CD4-positive, alpha-beta T cell treated with Interleukin-6 for 4 hours (primary cell): ENCODE measurements at regions not wholly inside any gene's neighbourhood (a gene's known extent, or its start where the extent isn't known, plus 50 kb on each side); places are given as distances from the start of the nearest gene placed in this dataset.

ENCODE experiments used
- DNase-seq: peaks from one replicate; pipeline ENCODE4 v3.0.0-alpha.2; 2020; ENCODE audit warnings: mixed read lengths

DNA sequence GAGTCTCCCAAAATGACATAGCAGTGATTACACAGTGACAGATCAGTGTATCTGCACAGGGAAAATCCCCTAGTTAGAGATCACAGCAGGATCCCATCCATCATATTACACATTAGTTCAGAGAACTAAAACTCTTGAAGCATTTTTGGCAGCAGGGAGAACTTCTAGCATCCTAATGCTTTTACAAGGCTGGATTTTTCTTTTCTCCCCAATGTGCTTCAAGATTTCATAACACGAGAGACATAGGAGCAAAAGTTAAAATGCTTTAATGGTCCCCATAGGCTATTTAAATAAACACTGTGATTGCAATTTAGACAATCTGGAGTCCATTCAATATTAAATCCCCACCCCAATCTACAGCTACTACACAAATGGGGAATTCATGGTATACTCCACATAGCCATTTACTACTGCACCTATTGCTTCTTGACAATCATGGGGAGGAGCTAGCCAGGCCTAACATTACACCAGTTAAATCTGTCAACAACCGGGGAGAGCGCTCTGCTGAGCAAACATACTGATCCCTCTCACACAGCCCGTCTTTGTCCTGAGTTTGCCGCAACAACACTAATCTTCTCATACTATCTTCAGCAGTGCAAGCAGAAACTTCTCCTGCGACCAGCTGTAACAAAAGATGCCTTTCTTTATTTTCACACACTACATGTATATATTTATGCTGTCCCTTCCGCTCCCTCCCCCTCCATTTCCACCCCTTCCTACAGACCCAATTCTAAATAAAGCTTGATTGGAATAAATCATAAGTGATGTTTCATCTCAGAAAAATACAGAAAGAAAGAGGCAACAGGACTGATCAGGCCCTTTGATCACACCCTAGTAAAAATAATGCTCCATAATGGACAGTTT is 120.3 kb upstream of the SOX5 start:
- no peak for DNase-seq

DNA sequence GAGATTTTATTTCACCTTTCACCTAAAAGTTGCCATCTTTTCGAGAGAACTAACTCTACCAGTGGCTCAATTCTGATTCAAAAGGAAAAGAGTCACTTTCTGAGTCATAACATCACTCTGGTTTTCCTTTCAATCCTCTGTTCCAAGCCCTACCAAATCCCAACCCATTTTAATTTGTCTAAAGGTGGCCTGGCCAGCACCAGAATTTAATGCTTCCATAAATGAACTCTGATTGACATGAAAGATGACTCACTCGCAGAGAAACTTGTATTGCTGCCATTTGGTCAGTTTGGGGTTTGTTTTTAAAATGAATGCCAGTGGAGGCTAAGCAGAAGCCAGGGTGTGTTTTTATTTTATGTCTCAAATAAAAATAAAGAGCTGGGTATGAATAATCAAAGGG is 117.4 kb upstream of the SOX5 start:
- no peak for DNase-seq

DNA sequence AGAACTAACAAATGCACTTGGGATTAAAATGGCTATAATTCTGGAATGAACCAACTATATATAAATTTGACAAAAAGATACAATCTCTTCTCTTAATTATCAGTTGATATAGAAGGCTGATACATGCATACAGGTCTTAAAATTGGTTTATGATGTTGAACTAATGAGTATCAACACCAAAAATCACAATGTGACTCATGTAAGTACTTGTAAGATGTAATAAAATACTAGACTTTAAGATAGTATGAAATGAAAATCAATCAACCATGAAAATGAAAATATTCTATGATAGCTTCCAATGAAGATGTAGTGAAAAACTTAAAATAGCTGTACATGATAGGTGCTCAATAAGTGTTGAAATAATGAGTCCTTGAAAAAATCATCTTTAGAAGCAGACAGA is 116.6 kb upstream of the SOX5 start:
- DNase-seq, result no peak

DNA sequence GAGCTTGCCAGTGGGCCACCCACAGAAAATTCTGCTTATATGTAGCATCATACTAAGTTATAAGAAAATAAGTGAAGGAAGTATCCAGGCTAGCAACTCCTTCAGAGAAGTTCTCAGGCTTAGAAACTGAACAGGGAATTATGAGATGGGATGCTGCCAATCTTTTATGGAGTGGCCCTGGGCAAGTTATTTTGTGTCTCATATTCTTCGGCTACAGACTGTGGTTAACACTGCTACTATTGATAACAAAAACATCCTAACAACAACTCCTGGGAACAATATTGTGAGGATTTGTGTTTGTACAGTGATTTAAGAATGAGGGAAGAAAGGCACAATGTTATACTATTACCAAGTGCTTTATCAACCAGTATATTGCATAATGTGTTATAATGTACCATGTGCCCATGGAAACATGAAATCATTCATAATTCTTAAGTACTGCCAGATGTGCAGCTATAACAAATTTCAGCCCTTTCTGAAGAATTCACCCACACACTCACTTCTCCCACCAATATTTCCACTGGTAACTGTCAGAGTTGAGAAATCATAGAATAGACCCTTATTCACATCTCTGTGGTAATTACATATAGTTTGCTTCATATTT is 113.3 kb upstream of the SOX5 start:
- DNase-seq, result no peak

DNA sequence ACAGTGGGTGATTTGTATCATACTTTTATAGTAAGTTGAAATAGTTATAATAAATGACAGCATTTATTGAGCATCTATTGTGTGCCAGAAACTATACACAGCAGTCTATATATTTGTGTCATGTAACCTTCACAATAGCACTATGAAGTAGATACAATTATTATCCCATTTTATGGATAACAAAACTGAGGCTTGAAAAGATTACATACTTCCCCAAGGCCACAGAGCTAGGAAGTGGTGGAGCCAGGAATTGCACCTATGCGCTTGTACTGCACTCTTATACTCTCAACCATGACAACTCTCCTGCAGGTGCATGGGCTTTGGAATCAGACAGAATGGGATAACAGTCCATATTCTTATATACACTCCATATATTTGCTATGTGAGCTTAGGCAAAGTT is 110.6 kb upstream of the SOX5 start:
- no peak for DNase-seq

DNA sequence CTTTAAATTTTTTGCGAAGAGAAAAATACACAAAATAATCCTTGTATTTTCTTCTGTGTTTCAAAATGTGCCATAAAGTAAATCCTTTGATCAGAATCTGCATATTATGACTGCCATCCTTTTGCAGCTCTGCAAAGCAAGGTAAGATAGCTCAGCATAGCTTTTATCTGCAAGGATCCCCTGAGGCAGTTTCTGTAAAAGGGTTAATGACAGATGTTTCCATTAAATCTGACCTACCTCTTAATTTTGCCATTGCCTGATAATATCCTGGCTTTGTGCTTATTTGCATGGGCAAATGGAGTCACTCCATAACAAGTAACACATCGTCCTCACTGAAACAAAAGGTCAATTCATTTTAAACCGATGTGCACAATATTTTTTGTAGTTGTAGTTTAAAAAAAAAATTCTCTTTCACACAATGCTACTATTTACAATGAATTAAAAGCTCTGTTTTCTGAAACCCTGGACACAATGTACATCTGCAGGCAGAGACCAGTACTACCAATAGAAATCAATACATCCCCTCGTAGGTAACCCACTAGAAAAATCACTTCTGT is 108.5 kb upstream of the SOX5 start:
- DNase-seq, result no peak

DNA sequence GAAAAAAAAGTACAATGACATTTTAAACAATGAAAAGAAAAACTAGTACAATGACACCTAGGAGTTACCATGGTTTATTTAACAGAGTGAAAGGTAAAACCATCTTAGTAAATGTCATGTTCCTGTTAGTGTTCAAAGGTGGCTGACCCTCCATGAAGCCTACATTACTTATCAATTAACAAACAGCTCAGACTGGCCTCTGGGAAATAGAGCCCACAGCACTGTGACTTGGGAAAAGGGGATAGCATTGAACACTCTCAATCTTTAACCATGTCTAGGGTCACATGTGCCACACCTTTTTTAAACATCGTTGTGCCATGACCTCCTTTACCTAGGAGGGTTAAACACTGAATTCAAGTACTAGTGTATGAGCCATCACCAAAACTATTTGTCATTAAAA is 106.3 kb upstream of the SOX5 start:
- DNase-seq, result no peak

DNA sequence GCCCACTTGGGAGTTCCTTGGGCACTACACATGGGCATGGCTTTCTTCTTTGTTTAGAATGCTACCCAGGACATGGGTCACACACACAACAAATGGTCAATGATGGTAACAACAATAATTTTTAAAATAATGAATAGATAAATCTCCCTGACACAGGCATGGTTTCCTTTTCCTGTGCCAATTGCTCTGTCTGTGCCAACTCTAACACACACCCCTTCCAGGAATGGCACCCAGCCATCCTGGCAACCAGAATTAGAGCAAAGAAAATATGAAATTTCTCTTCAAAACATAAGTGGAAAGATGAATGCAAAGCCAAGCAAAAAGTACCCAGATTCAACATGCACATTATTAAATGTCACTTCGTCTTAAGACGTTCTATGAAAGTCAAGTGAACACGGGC is 104.9 kb upstream of the SOX5 start:
- DNase-seq, result no peak

DNA sequence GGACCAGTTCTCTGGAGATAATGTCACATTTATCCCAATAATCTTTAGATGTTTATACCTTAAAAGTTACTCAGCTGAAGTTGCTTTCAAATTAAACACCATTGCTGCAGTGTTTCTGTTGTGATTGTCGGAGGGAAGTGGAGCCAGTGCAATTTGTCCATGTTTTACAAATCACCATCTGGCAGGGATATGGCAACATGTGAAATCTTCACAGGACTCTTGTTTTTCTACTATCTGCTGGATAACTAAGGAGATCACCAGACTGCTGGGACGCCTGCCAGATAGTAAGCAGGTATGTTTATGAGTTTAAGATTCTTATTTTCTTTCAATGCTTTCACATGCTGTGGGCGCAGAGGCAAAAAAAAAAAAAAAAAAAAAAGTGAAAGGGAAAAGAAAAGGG is 100.3 kb upstream of the SOX5 start:
- DNase-seq, result no peak

DNA sequence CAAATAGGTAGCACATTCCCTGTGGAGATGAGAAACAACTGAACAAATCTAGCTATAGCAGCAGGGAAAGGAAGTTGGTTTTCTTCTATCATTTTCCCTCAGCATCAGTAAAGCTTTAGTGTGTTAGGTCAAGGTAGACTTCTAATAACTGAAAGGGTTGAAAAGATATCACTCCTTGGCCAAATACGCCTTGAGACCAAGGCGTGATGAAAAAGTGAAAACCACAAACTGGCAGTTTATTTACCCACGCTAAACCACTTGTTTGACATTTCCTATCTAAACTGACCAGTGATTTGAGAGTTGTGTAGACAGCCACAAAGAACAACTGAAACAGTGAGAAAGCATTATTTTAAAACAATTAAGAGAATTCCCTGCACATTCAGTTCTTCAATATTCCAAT is 99.6 kb upstream of the SOX5 start:
- DNase-seq, result no peak

DNA sequence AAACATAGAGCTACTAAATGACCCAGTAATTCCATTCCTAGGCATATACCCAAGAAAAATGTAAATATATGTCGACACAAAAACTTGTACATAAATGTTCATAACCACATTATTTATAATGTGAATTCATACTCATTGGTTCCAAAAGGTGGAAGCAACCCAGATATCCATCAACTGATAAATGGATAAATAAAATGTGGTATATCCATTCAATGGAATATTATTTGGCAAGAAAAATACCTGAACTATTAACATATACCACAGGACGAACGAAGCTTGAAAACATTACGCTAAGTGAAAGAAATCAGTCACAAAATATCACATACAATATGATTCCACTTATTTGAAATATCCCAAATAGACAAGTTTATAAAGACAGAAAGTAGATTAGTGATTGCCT is 99.0 kb upstream of the SOX5 start:
- no peak for DNase-seq

DNA sequence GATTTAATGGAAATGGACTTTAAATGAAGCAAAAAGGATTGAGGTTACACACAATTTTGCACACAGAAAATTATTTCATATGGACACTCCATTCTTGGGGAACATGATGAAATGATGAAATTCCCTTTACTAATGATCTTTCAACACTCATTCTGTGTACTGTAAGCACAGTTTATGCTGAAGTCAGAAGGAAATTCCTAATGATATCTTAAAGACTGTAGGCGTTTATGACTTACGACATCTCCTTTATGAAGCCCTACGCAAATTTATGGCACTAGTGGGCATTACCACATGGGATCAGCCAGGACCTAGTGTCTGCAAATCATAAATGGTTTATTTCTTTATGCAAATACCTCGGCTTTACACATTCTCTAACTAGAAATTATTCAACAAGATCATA is 97.9 kb upstream of the SOX5 start:
- DNase-seq, result no peak

DNA sequence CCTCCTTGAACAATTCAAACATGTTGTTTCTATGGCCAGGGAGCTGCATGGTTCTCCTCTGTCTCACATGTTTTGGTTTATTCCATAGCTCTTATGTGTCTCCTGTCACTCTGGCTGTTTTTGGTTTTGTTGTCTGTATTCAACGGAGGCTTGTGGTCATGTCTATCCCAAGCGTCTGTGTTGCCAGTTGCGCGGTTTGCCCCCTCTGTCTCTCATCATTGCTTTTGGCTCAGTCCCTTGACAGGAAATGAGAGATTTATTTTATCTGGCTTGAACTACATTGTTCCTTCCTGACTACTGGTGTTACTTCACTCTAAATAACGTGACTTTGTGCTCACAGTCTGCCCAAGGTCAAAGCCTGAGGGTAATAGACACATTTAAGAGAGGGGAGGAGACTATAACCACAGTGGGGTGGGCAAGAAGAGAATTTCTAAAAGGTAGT is 96.4 kb upstream of the SOX5 start:
- no peak for DNase-seq

DNA sequence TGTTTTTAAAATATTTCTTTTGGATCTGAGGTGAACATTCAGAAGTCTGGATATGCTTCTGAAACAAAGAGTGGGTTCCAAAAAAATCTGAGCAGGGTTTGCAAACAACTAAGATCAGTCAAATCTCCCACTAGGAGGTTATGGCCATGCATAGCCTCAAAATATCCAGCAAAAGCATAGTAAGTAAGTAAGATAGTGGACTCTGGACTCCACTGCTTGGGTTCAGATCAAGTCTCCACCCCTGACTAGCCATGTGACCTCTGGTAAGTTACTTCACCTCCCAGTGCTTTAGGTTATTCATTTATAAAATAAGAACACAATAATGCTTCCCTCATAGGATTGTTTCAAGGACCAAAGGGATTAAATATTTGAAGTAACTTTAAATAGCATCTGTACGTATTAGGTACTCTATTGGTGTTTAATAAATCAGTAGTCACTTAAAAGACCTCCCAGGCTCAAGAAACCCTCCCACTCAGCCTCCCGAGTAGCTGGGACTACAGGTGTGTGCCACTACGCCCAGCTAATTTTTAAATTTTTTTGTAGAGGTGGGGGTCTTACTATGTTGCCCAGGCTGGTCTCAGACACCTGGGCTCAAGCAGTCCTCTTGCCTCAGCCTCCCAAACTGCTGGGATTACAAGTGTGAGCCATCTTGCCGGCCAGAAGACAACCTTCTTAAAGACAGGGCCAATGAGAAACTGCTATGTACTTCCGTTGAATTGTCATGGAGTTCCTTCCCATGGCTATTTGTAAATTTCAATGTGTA is 95.7 kb upstream of the SOX5 start:
- no peak for DNase-seq

DNA sequence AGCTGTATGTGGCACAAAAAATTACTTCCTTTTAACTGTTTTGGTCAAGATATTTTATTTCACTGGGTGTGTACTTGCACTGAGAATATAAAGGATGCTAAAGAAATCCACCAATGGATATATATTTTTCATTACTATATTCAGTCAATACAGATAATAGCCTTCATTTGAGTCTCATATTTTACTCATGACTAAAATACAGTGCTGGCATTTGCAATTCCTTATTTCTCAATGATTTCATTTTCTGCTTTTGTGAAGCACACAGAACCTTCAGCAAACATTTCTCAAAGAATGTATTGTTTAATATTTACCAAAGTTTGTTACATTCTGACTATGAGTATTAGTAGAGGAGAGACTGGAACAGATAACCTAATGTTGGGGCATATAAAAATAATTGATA is 93.2 kb upstream of the SOX5 start:
- DNase-seq, result no peak

DNA sequence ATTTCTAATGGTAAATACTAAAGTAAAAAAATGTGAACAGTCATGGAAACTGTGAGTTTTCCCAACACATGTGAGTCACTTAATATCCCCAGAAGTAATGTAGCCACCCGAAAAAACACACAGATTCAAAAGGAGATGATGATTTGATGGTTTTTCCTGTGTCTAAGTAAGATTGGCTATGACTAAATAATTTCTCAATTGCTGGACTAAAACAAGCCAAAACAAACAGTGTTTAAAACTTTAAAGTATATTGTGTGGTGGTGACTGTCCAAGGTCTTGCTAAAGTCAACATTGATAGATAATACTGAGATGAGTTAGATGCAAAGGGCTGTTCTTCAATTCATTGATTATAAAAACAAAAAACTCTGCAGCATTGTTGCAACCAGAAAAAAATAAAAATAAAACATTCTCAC is 89.6 kb upstream of the SOX5 start:
- no peak for DNase-seq

DNA sequence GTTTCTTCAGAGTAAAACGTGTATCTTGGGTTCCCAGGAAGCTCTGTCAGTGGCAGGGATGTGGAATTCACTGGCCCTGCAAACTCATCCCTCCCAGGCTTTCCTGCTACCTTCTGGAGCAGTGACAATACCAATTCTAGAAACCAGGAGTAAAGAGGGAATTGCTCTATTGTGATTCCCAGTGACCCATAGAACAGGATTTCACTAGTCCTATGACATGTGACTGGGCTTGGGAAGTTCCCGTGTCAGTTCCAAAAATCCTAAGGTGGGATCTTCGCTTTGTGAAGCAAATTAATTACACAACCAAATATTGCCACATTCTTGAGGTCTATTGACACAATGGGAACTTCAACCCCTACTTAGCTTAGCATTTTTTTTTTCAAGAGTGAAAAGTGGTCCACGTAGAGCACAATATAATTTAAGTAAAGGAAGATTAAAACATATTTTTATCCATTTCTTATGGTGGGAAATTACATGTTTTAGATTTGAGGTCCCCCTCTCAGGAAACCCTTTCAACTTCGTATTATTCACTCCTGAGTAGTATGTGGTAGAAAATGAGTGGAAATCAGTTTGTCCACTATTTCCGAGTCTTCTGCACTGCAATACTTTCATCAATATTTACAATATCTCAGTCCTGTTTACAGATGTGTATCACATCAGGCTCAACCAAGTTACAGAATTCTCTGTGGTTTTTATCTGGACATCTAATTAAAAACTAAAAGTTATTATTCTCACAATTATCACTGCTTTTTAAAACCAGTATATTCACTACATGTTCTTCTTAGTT is 88.9 kb upstream of the SOX5 start:
- no peak for DNase-seq

DNA sequence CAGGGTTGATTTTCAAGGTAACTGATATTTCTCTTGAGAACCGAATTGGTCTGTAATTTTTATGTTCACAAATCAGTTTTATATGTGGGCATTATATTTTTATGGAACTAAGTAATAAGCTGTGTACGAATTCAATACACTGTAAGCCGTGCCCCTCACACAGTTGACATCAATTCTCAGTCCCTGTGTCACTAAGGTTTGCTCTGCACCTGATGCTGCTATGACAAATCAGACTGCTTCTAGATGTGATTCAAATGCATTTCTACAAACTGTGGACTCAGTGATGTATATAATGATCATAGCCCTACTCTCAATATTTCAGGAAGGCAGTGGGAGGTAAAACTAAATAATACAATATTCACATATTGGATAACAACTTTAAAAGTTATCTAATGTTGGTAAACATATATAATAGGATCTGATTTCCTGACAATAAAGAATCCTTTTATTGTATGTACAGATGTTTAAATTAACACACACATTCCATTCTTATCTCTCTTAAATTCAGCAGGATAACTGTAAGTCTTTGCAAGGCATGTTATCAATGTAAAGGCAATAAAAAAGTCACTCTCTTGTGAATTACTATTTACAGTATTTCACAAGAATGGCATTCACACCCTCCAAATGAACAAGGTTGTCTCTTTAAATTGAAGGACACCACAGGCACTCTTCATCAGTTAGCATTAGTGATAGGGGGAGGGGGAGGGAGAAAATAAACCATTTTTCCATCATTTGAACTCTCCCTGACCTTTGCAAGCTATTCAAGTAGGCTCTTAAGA is 87.2 kb upstream of the SOX5 start:
- DNase-seq, result no peak

DNA sequence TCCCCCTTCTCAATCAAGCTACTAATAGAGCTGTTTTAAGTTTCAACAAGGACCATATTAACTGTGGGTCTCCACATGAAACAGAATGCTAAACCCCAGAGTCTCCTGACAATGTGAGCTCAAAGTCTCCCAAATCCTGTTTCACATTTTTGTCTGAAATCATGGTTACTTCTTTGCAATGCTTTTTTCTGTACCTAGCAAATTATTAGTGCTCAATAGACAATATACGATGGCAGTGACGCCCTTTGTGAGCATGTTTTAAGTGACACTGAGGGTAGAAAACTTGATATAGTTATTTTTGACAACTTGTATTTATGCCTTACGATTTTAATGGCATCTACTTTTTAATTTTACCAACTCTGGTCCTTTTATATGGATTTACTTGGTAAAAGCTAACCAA is 85.4 kb upstream of the SOX5 start:
- DNase-seq, result no peak

DNA sequence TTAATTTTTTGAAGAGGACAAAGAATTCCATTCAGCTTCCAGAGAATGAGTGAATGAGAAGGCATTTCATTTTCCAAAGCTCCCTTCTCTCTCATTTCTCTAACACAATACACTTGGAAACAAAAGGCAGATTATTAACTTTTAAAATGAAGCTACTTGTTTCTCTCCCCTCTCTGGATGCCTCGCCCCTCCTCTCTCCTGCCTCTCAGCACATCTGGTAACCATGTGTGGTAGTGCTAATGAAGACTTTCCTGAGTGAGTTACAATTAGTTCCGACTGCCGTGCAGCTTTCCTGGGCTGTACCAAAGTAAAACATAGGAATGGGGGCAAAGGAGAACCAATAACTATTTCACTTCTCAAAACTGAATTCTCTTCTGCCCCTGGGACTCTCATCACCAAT is 84.7 kb upstream of the SOX5 start:
- no peak for DNase-seq

DNA sequence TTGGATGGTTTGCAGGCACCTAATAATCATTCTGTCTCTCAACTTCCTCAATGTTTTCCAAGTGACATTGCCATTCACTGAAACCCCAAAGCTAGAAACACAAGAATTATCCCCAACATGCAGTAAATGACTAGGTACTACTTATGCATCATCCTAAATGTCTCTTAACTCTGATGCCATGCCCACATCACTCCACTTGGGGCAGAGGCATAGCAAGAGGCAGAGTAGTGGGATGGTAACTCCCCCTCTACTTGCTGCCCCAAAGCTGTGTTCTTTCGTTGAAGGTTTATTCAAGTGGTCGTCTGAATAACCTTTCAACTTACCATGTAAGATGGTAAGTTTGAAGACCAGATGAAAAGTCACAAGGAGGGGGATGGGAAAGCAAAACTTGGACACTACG is 77.9 kb upstream of the SOX5 start:
- no peak for DNase-seq
